HEK293T (cell line): ENCODE measurements at regions not wholly inside any gene's neighbourhood (a gene's known extent, or its start where the extent isn't known, plus 50 kb on each side); places are given as distances from the start of the nearest gene placed in this dataset.

Experiments
- BHLHE40 ChIP-seq: fragments of 450-650 bp; IDR thresholded peaks from 2 replicates; pipeline ENCODE4 v1.6.1; 2016; ENCODE audit warnings: mild to moderate bottlenecking, moderate library complexity, borderline replicate concordance
- FOXA1 ChIP-seq: fragments of 450-650 bp; IDR thresholded peaks from 2 replicates; pipeline ENCODE4 v1.6.1; 2016; ENCODE audit warnings: mild to moderate bottlenecking
- FOXM1 ChIP-seq: fragments of 450-650 bp; IDR thresholded peaks from 2 replicates; pipeline ENCODE4 v1.6.1; 2017; ENCODE audit warnings: mild to moderate bottlenecking, borderline replicate concordance
- NFRKB ChIP-seq: fragments of 450-650 bp; IDR thresholded peaks from 2 replicates; pipeline ENCODE4 v1.6.1; 2016; ENCODE audit warnings: mild to moderate bottlenecking, moderate library complexity
- SP1 ChIP-seq: fragments of 450-650 bp; IDR thresholded peaks from 2 replicates; pipeline ENCODE4 v1.6.1; 2017

GRCh38 chr1:112245114-112245513 is 150.9 kb upstream of the CTTNBP2NL start:
- TF ChIP-seq SP1: no peak
- no peak for TF ChIP-seq BHLHE40
- TF ChIP-seq FOXA1: no peak
- TF ChIP-seq NFRKB: no peak
- no peak for TF ChIP-seq FOXM1
